ENCODE measurements at regions not wholly inside any gene's neighbourhood (a gene's known extent, or its start where the extent isn't known, plus 50 kb on each side); places are given as distances from the start of the nearest gene placed in this dataset.
"Not testable (repeated sequence)": the region's sequence is repeated elsewhere in the genome, so short reads cannot be mapped to it uniquely, and the experiment has no call there.

DNA sequence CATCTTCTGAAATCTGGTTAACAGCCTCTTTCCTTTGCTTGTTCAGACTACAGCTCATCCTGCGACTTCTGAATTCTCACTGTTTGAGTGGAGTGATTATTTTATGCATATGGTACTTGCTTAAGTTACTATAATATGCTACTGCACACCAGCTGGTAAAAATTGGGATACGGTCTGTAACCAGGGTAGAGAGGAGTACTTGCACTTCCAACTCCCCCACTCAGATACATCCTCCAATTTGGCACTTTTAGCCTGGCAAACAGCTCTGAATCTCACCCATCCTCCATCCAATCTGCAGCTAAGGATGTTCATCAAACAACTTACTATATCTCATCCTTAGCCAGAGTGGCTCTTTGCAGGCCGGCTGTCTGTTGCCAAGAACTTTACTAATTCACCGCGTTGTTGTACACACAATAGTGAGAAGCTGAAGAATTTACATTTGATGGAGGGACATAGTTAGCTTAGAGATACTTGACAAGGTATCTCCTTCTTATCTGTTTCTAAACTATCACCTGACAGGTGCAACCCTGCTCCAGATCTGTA lies 1323.6 kb upstream of the ALCAM start:
- TF ChIP-seq CTCF, POLR2A (IDR thresholded peaks at IDR 0.05): not testable (repeated sequence)
